ENCODE measurements at regions not wholly inside any gene's neighbourhood (a gene's known extent, or its start where the extent isn't known, plus 50 kb on each side); places are given as distances from the start of the nearest gene placed in this dataset.

DNA sequence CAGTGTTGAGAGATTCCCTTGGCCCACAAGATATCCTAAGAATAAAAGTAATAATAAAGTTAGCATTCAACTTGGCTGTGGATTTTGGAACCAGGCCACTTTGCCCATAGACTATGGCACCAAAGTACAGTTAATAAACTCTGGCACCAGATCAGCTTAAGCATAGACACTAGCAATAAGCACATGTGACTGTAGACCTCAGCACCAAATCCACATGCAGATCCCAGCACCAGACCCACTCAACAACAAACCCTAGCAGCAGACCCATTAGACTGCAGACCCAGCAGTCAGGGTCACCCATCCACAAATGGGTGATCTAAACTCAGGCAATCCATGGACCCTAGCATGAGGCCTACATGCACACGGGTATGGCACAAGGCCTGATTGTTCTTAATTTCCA lies 384.8 kb upstream of the CADM2 start:
- no peak for TF ChIP-seq CTCF (conservative IDR thresholded peaks at IDR 0.05; ENCODE audit: low read depth, low read length)
- no peak for TF ChIP-seq EZH2 (IDR thresholded peaks at IDR 0.05; ENCODE audit: low read length, unreplicated experiment)
- no peak for TF ChIP-seq EZH2phosphoT487 (IDR thresholded peaks at IDR 0.05; ENCODE audit: borderline replicate concordance, low read length)

Measured in PC-3 (cell line).